Smooth muscle cell (in vitro differentiated cells): ENCODE measurements at regions not wholly inside any gene's neighbourhood (a gene's known extent, or its start where the extent isn't known, plus 50 kb on each side); places are given as distances from the start of the nearest gene placed in this dataset.
A peak's percentile ranks its signal among the peaks of the same experiment; 100 is the strongest.

Experiments
- DNase-seq: peaks from one replicate; lab custom pipeline; 2025; ENCODE audit not compliant: unreplicated experiment; lab: John Stamatoyannopoulos, UW
- H2AFZ ChIP-seq: fragments of 200-600 bp; sonication (generic); 2 replicates; pipeline ENCODE4 v1.6.0; 2016; ENCODE audit warnings: antibody characterized with exemption, low read depth, mild to moderate bottlenecking
- H3F3A ChIP-seq: fragments of 200-600 bp; sonication (generic); 2 replicates; pipeline ENCODE4 v1.6.0; 2017; ENCODE audit warnings: antibody characterized with exemption, low read depth
- H3K27ac ChIP-seq: fragments of 200-600 bp; sonication (generic); 2 replicates; pipeline ENCODE4 v1.5.1; 2016; ENCODE audit warnings: low read depth, mild to moderate bottlenecking
- H3K27me3 ChIP-seq: fragments of 200-600 bp; sonication (generic); 2 replicates; pipeline ENCODE4 v1.6.1; 2016; ENCODE audit warnings: low read depth, mild to moderate bottlenecking
- H3K36me3 ChIP-seq: fragments of 200-600 bp; sonication (generic); 2 replicates; pipeline ENCODE4 v1.5.1; 2016; ENCODE audit warnings: low read depth
- H3K4me1 ChIP-seq: fragments of 200-600 bp; sonication (generic); 2 replicates; pipeline ENCODE4 v1.5.1; 2016; ENCODE audit warnings: low read depth
- H3K4me2 ChIP-seq: fragments of 200-600 bp; sonication (generic); 2 replicates; pipeline ENCODE4 v1.6.0; 2016; ENCODE audit warnings: mild to moderate bottlenecking
- H3K4me3 ChIP-seq: fragments of 200-600 bp; sonication (generic); 2 replicates; pipeline ENCODE4 v1.5.1; 2016; ENCODE audit warnings: mild to moderate bottlenecking
- H3K79me2 ChIP-seq: fragments of 200-600 bp; sonication (generic); 2 replicates; pipeline ENCODE4 v1.6.0; 2016; ENCODE audit warnings: low read depth, mild to moderate bottlenecking
- H3K9ac ChIP-seq: fragments of 200-600 bp; sonication (generic); 2 replicates; pipeline ENCODE4 v1.6.0; 2016; ENCODE audit warnings: low read depth
- H3K9me3 ChIP-seq: fragments of 200-600 bp; sonication (generic); replicated peaks from 2 replicates; pipeline ENCODE4 v1.5.1; 2016; ENCODE audit warnings: low read depth
- H4K20me1 ChIP-seq: fragments of 200-600 bp; sonication (generic); 2 replicates; pipeline ENCODE4 v1.6.0; 2016; ENCODE audit warnings: low read depth
- CTCF ChIP-seq: fragments of 200-600 bp; sonication (generic); IDR thresholded peaks from 2 replicates; pipeline ENCODE4 v1.5.1; 2017; ENCODE audit warnings: borderline replicate concordance, mild to moderate bottlenecking, antibody characterized with exemption; ENCODE audit not compliant: insufficient read depth, poor library complexity, severe bottlenecking
- WGBS: methylation state at CpG from one replicate; pipeline ENCODE4 v1.1.7; 2016; ENCODE audit warnings: low lambda C conversion rate; 5-methylcytosine and 5-hydroxymethylcytosine counted together

- no peak for DNase-seq
- no peaks in the 10 kb centered on the region for H3K36me3 ChIP-seq
- H3K27ac ChIP-seq, result peak overlapping the region; percentile 32
- H3F3A ChIP-seq, result no peaks in the 10 kb centered on the region
- H3K79me2 ChIP-seq, result no peaks in the 10 kb centered on the region
- H4K20me1 ChIP-seq, result no peaks in the 10 kb centered on the region
- H2AFZ ChIP-seq, result peak overlapping the region; percentile 42
- H3K4me1 ChIP-seq, result peaks cover 4% of the 10 kb centered on the region
- no peak overlapping the region for H3K4me2 ChIP-seq
- no peak overlapping the region for H3K4me3 ChIP-seq
- no peaks in the 10 kb centered on the region for H3K9me3 ChIP-seq
- 71% methylated on average over 3 of the region's 3 CpGs for WGBS
- no peak for TF ChIP-seq CTCF
- no peaks in the 10 kb centered on the region for H3K27me3 ChIP-seq
- H3K9ac ChIP-seq, result no peak overlapping the region
These were observed 818.7 kb upstream of the PCDH9 start for GRCh38 chr13:68048802-68049359.

GRCh38 chr13:68047889-68048288 lies 817.8 kb upstream of the PCDH9 start:
- Histone ChIP-seq H3K27ac (peak overlapping the region; percentile 63), H2AFZ (no peak overlapping the region), H3K4me2 (no peak overlapping the region), H3K9me3 (no peaks in the 10 kb centered on the region), H3F3A (no peaks in the 10 kb centered on the region), H4K20me1 (no peaks in the 10 kb centered on the region), H3K9ac (no peak overlapping the region), H3K27me3 (no peaks in the 10 kb centered on the region), H3K36me3 (no peaks in the 10 kb centered on the region), H3K4me1 (peaks cover 4% of the 10 kb centered on the region), H3K79me2 (no peaks in the 10 kb centered on the region), H3K4me3 (no peak overlapping the region)
- TF ChIP-seq CTCF, result no peak
- 67% methylated on average over 3 of the region's 3 CpGs for WGBS
- DNase-seq, result no peak

- Histone ChIP-seq H3K9me3 (no peaks in the 10 kb centered on the region), H3F3A (no peaks in the 10 kb centered on the region), H3K36me3 (no peaks in the 10 kb centered on the region), H3K4me1 (peaks cover 4% of the 10 kb centered on the region), H3K4me2 (peak overlapping the region; percentile 37), H3K9ac (no peak overlapping the region), H2AFZ (peak overlapping the region; percentile 52), H3K27ac (peak overlapping the region; percentile 63), H3K4me3 (no peak overlapping the region), H3K79me2 (no peaks in the 10 kb centered on the region), H4K20me1 (no peaks in the 10 kb centered on the region), H3K27me3 (no peaks in the 10 kb centered on the region)
- DNase-seq, result no peak
- WGBS, result 61% methylated on average over 2 of the region's 2 CpGs
- TF ChIP-seq CTCF, result no peak
These were observed 816.8 kb upstream of the PCDH9 start for GRCh38 chr13:68046903-68047302.

- DNase-seq, result no peak
- H2AFZ ChIP-seq, result no peak overlapping the region
- H3K27me3 ChIP-seq, result no peaks in the 10 kb centered on the region
- WGBS, result 94% methylated on average over 1 of the region's 1 CpG
- H3K79me2 ChIP-seq, result no peaks in the 10 kb centered on the region
- H3K4me2 ChIP-seq, result no peak overlapping the region
- no peaks in the 10 kb centered on the region for H3K4me1 ChIP-seq
- no peaks in the 10 kb centered on the region for H4K20me1 ChIP-seq
- H3K27ac ChIP-seq, result no peak overlapping the region
- no peaks in the 10 kb centered on the region for H3K36me3 ChIP-seq
- no peaks in the 10 kb centered on the region for H3K9me3 ChIP-seq
- no peak overlapping the region for H3K9ac ChIP-seq
- TF ChIP-seq CTCF, result no peak
- H3F3A ChIP-seq, result no peaks in the 10 kb centered on the region
- H3K4me3 ChIP-seq, result no peak overlapping the region
These were observed 800.1 kb upstream of the PCDH9 start for GRCh38 chr13:68030152-68030809.
